H9 (cell line): ENCODE measurements at regions not wholly inside any gene's neighbourhood (a gene's known extent, or its start where the extent isn't known, plus 50 kb on each side); places are given as distances from the start of the nearest gene placed in this dataset.

Experiments
- DNase-seq: peaks from one replicate; pipeline ENCODE4 v3.0.0-alpha.2; 2017
- H2AFZ ChIP-seq: one replicate; pipeline ENCODE4 v1.6.1; 2013; ENCODE audit warnings: mild to moderate bottlenecking, low read length, control low read depth, moderate library complexity
- H2AK5ac ChIP-seq: 2 replicates; pipeline ENCODE4 v1.6.1; 2013; ENCODE audit warnings: low read length, control low read depth, mixed read lengths; ENCODE audit not compliant: insufficient read length
- H2BK120ac ChIP-seq: one replicate; pipeline ENCODE4 v1.6.1; 2013; ENCODE audit warnings: low read depth, mild to moderate bottlenecking, low read length, control low read depth, inconsistent platforms; ENCODE audit not compliant: poor library complexity, severe bottlenecking
- H2BK12ac ChIP-seq: 2 replicates; pipeline ENCODE4 v1.6.1; 2013; ENCODE audit warnings: low read length, control low read depth, mixed read lengths, low read depth; ENCODE audit not compliant: insufficient read length
- H2BK15ac ChIP-seq: 2 replicates; pipeline ENCODE4 v1.6.1; 2013; ENCODE audit warnings: low read depth, low read length, control low read depth
- H2BK20ac ChIP-seq: one replicate; pipeline ENCODE4 v1.6.1; 2013; ENCODE audit warnings: low read depth, mild to moderate bottlenecking, low read length, control low read depth, inconsistent platforms; ENCODE audit not compliant: poor library complexity, severe bottlenecking
- H2BK5ac ChIP-seq: 2 replicates; pipeline ENCODE4 v1.6.1; 2013; ENCODE audit warnings: low read length, control low read depth, mixed read lengths; ENCODE audit not compliant: insufficient read length
- H3K14ac ChIP-seq: 2 replicates; pipeline ENCODE4 v1.6.1; 2013; ENCODE audit warnings: low read length, control low read depth; ENCODE audit not compliant: insufficient read depth
- H3K18ac ChIP-seq: 2 replicates; pipeline ENCODE4 v1.6.1; 2013; ENCODE audit warnings: low read depth, mild to moderate bottlenecking, mixed read lengths, low read length, control low read depth; ENCODE audit not compliant: insufficient read length
- H3K23ac ChIP-seq: 2 replicates; pipeline ENCODE4 v1.6.1; 2013; ENCODE audit warnings: low read length, control low read depth, mixed read lengths, low read depth; ENCODE audit not compliant: insufficient read length
- H3K23me2 ChIP-seq: 2 replicates; pipeline ENCODE4 v1.6.1; 2013; ENCODE audit warnings: low read depth, mild to moderate bottlenecking, mixed read lengths, low read length, control low read depth; ENCODE audit not compliant: insufficient read length, poor library complexity, severe bottlenecking
- H3K27ac ChIP-seq: 2 replicates; pipeline ENCODE4 v1.5.1; 2013; ENCODE audit warnings: low read length, control low read depth, mixed read lengths, low read depth; ENCODE audit not compliant: insufficient read length
- H3K27me3 ChIP-seq: 2 replicates; pipeline ENCODE4 v1.6.1; 2013; ENCODE audit warnings: low read length, control low read depth, inconsistent platforms; ENCODE audit not compliant: insufficient read depth
- H3K4ac ChIP-seq: 2 replicates; pipeline ENCODE4 v1.6.1; 2013; ENCODE audit warnings: low read depth, mild to moderate bottlenecking, control low read depth, inconsistent platforms, low read length, moderate library complexity
- H3K4me1 ChIP-seq: 2 replicates; pipeline ENCODE4 v1.6.1; 2013; ENCODE audit warnings: low read length, control low read depth, inconsistent platforms; ENCODE audit not compliant: insufficient read depth
- H3K4me2 ChIP-seq: 2 replicates; pipeline ENCODE4 v1.6.1; 2013; ENCODE audit warnings: low read length, control low read depth, mixed read lengths; ENCODE audit not compliant: insufficient read length, insufficient read depth
- H3K56ac ChIP-seq: 2 replicates; pipeline ENCODE4 v1.6.1; 2013; ENCODE audit warnings: low read depth, mild to moderate bottlenecking, mixed read lengths, low read length, control low read depth; ENCODE audit not compliant: insufficient read length
- H3K79me1 ChIP-seq: 2 replicates; pipeline ENCODE4 v1.6.1; 2013; ENCODE audit warnings: low read depth, mild to moderate bottlenecking, moderate library complexity, low read length, control low read depth, inconsistent platforms; ENCODE audit not compliant: insufficient read depth, poor library complexity, severe bottlenecking
- H3K79me2 ChIP-seq: 2 replicates; pipeline ENCODE4 v1.6.1; 2013; ENCODE audit warnings: low read length, control low read depth, inconsistent platforms; ENCODE audit not compliant: insufficient read depth
- H3K9ac ChIP-seq: 2 replicates; pipeline ENCODE4 v1.6.1; 2013; ENCODE audit warnings: low read length, control low read depth, mixed read lengths; ENCODE audit not compliant: insufficient read length; ENCODE audit errors: extremely low read depth
- H3K9me3 ChIP-seq: one replicate; pipeline ENCODE4 v1.6.1; 2013; ENCODE audit warnings: low read depth, low read length, inconsistent platforms; ENCODE audit not compliant: control insufficient read depth
- H3T11ph ChIP-seq: one replicate; pipeline ENCODE4 v1.6.1; 2013; ENCODE audit warnings: mild to moderate bottlenecking, low read length, control low read depth, inconsistent platforms
- H4K20me1 ChIP-seq: one replicate; pipeline ENCODE4 v1.6.1; 2013; ENCODE audit not compliant: control insufficient read depth, insufficient read length, insufficient read depth
- H4K5ac ChIP-seq: 2 replicates; pipeline ENCODE4 v1.6.1; 2013; ENCODE audit warnings: low read depth, mild to moderate bottlenecking, mixed read lengths, low read length, control low read depth; ENCODE audit not compliant: insufficient read length
- H4K8ac ChIP-seq: replicated peaks from 2 replicates; pipeline ENCODE4 v1.6.1; 2013; ENCODE audit warnings: low read length, control low read depth, mixed read lengths, low read depth; ENCODE audit not compliant: insufficient read length
- H4K91ac ChIP-seq: 2 replicates; pipeline ENCODE4 v1.6.1; 2013; ENCODE audit warnings: low read depth, mild to moderate bottlenecking, moderate library complexity, mixed read lengths, low read length, control low read depth; ENCODE audit not compliant: insufficient read length
- H3K27ac Mint-ChIP-seq, 3 experiments: 2 replicates in 2 of 3; 3 replicates in 1 of 3; pipeline ENCODE4 v1.8.0; 2020 to 2021; ENCODE audit warnings: mixed read lengths in 3 of 3, mild to moderate bottlenecking in 1 of 3, moderate library complexity in 1 of 3
- H3K27me3 Mint-ChIP-seq: 2 replicates; pipeline ENCODE4 v1.8.0; 2021; ENCODE audit warnings: low read depth, mild to moderate bottlenecking, moderate library complexity, mixed read lengths
- H3K36me3 Mint-ChIP-seq, 3 experiments: 2 replicates in 2 of 3; 3 replicates in 1 of 3; pipeline ENCODE4 v1.8.0; 2020 to 2021; ENCODE audit warnings: low read depth in 3 of 3, mixed read lengths in 3 of 3; ENCODE audit not compliant: insufficient read depth in 1 of 3
- H3K4me1 Mint-ChIP-seq, 2 experiments: 2 replicates each; pipeline ENCODE4 v1.8.0; 2020; ENCODE audit warnings: mixed read lengths in 2 of 2
- H3K4me3 Mint-ChIP-seq, 2 experiments: 2 replicates in 1 of 2; 3 replicates in 1 of 2; pipeline ENCODE4 v1.8.0; 2020 to 2021; ENCODE audit warnings: mild to moderate bottlenecking in 2 of 2, mixed read lengths in 2 of 2, moderate library complexity in 1 of 2
- H3K9me3 Mint-ChIP-seq, 2 experiments: 2 replicates in 1 of 2; 3 replicates in 1 of 2; pipeline ENCODE4 v1.8.0; 2020; ENCODE audit warnings: mild to moderate bottlenecking in 2 of 2, mixed read lengths in 2 of 2, moderate library complexity in 1 of 2
- CTCF ChIP-seq: fragments of 200-600 bp; sonication (generic); conservative IDR thresholded peaks from 3 replicates; pipeline ENCODE4 v1.8.0; 2021; ENCODE audit warnings: antibody characterized with exemption, mild to moderate bottlenecking
- WGBS: extraction: QIAGEN DNeasy Blood & Tissue Kit; methylation state at CpG from one replicate; pipeline ENCODE4 v1.1.7; 2013; ENCODE audit warnings: missing lambda C conversion rate, low lambda C conversion rate, mixed read lengths; ENCODE audit not compliant: insufficient read length; ENCODE audit errors: extremely low coverage; 5-methylcytosine and 5-hydroxymethylcytosine counted together

GRCh38 chr5:53782620-53783019, 222.2 kb downstream of the NDUFS4 start:
- TF ChIP-seq CTCF, result no peak
- Histone ChIP-seq H3K9ac (no peak overlapping the region), H2AK5ac (no peak overlapping the region), H3K9me3 (no peaks in the 10 kb centered on the region), H3K4me2 (no peak overlapping the region), H3K79me1 (no peaks in the 10 kb centered on the region), H3K4me1 (peaks cover 6% of the 10 kb centered on the region; the same call in 1 of the 2 replicates), H4K5ac (no peak overlapping the region), H3T11ph (no peak overlapping the region), H3K23me2 (no peaks in the 10 kb centered on the region), H3K56ac (no peak overlapping the region), H2BK120ac (no peak overlapping the region), H3K27ac (no peak overlapping the region), H2BK5ac (no peak overlapping the region), H2BK15ac (no peak overlapping the region), H4K91ac (no peak overlapping the region), H2AFZ (no peak overlapping the region), H4K20me1 (no peaks in the 10 kb centered on the region), H3K18ac (no peak overlapping the region), H2BK20ac (no peak overlapping the region), H3K4ac (no peak overlapping the region), H4K8ac (no peak overlapping the region), H2BK12ac (no peak overlapping the region), H3K14ac (no peak overlapping the region), H3K27me3 (no peaks in the 10 kb centered on the region), H3K79me2 (no peaks in the 10 kb centered on the region), H3K23ac (no peak overlapping the region)
- Mint-ChIP-seq H3K4me3 (no peak overlapping the region), H3K27ac (no peak overlapping the region), H3K9me3 (peaks cover 0 to under 1% of the 10 kb centered on the region in 2 experiments; a peak in 1 of 5 replicates), H3K36me3 (no peaks in the 10 kb centered on the region), H3K27me3 (no peaks in the 10 kb centered on the region; the same call in 1 of the 2 replicates), H3K4me1 (peaks cover 22 to 26% of the 10 kb centered on the region in 2 experiments)
- DNase-seq, result no peak
- no CpG with 5 or more reads among the region's 4 CpGs for WGBS
